ENCODE measurements at regions not wholly inside any gene's neighbourhood (a gene's known extent, or its start where the extent isn't known, plus 50 kb on each side); places are given as distances from the start of the nearest gene placed in this dataset.
"Not testable (repeated sequence)": the region's sequence is repeated elsewhere in the genome, so short reads cannot be mapped to it uniquely, and the experiment has no call there.

DNA sequence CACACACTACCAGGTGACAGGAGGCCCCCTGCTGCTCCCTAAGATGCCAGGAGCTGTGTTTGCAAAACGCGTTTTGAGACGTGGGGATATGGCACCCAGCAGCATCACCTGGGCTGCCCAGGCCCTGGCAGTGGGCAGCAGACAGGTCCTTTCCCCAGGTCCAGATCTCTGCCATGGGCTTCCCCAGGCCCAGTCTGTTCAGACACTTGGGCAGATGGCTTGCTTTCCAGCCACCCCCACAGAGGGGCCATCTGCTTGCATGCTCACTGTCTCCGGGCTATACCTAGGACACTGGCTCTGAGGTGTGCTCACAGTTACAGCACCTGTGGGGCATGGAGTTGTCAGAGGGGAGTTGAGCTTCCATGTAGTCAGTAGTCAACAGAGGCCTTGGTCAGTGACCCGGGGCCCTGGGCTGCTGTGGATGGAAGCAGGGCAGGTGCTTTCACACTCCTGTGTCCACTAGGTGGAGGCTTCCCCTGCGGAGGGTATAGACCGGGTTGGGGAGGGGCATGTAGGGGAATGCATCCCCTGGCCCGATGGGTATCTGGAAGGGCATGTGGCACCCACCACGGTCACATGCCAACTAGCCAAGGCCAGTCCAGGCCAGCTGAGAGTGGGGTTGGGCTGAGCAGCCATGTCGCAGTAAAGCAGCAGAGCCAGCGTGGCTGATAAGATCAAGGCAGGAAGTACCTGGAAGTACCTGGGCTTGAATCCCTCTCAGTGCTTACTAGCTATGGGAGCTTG, 185.4 kb upstream of the SLC24A3 start:
- no peak overlapping the region for H3K27ac ChIP-seq (ENCODE audit: low read depth, low read length)
- H3K27me3 ChIP-seq (ENCODE audit: control insufficient read depth, insufficient read depth, low read length): no peaks in the 10 kb centered on the region
- no peaks in the 10 kb centered on the region for H3K9me3 ChIP-seq (ENCODE audit: control insufficient read depth, insufficient read depth, low read length)
- no peak overlapping the region for H3K9ac ChIP-seq (ENCODE audit: low read depth, low read length)
- H3K4me3 ChIP-seq (ENCODE audit: low read depth, low read length): no peak overlapping the region
- no peaks in the 10 kb centered on the region for H3K4me1 ChIP-seq (ENCODE audit: control insufficient read depth, insufficient read depth, low read length)
- no peaks in the 10 kb centered on the region for H3K36me3 ChIP-seq (ENCODE audit: control insufficient read depth, insufficient read depth, low read length)

DNA sequence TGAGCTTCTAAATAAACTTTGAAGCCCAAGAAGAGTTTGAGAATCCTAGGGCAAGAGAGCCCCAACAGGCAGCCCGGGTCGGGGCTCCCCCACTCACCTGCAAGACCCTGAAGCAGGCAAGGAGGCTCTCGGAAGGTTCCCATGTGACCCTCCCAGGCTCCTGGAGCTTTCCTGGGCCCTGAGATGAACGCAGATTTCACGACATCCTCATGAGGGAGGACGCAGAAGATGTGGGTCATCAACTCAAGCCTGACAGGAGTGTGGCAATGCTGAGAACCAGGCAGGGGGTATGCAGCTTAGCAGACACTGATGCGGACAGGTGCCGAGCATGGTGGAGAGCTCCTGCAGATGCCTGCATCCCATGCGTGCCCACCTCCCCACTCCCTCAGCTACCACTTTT, 184.5 kb upstream of the SLC24A3 start:
- H3K27me3 ChIP-seq (ENCODE audit: control insufficient read depth, insufficient read depth, low read length): no peaks in the 10 kb centered on the region
- H3K27ac ChIP-seq (ENCODE audit: low read depth, low read length): no peak overlapping the region
- no peaks in the 10 kb centered on the region for H3K4me1 ChIP-seq (ENCODE audit: control insufficient read depth, insufficient read depth, low read length)

DNA sequence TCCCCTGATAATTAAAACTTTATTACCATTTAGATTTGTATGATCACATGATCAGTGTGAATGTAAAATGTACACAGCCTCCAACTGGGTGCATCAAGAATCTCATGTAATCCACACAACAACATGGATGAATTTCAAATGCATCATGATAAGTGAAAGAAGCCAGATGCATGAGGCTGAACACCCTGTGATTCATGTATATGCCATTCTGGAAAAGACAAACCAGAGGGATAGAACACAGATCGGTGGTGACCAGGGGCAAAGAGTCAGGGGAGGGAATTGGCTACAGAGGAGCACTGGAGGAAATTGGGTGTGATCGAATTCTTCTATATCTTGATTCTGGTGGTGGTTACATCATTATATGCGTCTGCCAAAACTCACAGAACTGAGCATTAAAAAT, 170.7 kb upstream of the SLC24A3 start:
- Histone ChIP-seq H3K36me3 (ENCODE audit: control insufficient read depth, insufficient read depth, low read length) (no peaks in the 10 kb centered on the region), H3K9me3 (ENCODE audit: control insufficient read depth, insufficient read depth, low read length) (no peaks in the 10 kb centered on the region), H3K4me3 (ENCODE audit: low read depth, low read length) (no peak overlapping the region), H3K27ac (ENCODE audit: low read depth, low read length) (no peak overlapping the region), H3K4me1 (ENCODE audit: control insufficient read depth, insufficient read depth, low read length) (no peaks in the 10 kb centered on the region), H3K27me3 (ENCODE audit: control insufficient read depth, insufficient read depth, low read length) (no peaks in the 10 kb centered on the region), H3K9ac (ENCODE audit: low read depth, low read length) (no peak overlapping the region)

More for the DNA sequence above, 184.5 kb upstream of the SLC24A3 start:
- Histone ChIP-seq H3K4me3 (ENCODE audit: low read depth, low read length) (no peak overlapping the region), H3K36me3 (ENCODE audit: control insufficient read depth, insufficient read depth, low read length) (no peaks in the 10 kb centered on the region), H3K9me3 (ENCODE audit: control insufficient read depth, insufficient read depth, low read length) (no peaks in the 10 kb centered on the region), H3K9ac (ENCODE audit: low read depth, low read length) (no peak overlapping the region)

DNA sequence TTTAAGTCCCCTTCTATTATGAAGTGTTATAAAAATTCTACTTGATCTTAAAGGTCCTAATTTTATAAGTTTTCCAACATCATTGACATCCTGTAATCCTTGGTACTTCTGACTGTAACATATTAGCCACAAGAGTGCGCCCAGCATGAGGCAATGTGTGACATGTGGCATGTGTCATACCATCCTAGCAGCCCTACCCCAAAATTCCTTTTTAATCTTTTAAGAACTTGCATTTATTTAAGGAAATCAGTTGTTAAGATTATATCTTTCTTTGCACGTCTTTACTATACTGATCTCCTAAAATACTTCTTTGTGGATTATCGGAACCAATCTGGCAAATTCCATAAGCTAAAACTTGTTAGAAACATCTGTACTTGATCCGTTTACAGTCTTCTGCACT, 167.1 kb upstream of the SLC24A3 start:
- Histone ChIP-seq H3K27me3 (ENCODE audit: control insufficient read depth, insufficient read depth, low read length) (no peaks in the 10 kb centered on the region), H3K4me3 (ENCODE audit: low read depth, low read length) (no peak overlapping the region), H3K36me3 (ENCODE audit: control insufficient read depth, insufficient read depth, low read length) (no peaks in the 10 kb centered on the region), H3K27ac (ENCODE audit: low read depth, low read length) (no peak overlapping the region), H3K9ac (ENCODE audit: low read depth, low read length) (no peak overlapping the region), H3K4me1 (ENCODE audit: control insufficient read depth, insufficient read depth, low read length) (no peaks in the 10 kb centered on the region), H3K9me3 (ENCODE audit: control insufficient read depth, insufficient read depth, low read length) (no peaks in the 10 kb centered on the region)

DNA sequence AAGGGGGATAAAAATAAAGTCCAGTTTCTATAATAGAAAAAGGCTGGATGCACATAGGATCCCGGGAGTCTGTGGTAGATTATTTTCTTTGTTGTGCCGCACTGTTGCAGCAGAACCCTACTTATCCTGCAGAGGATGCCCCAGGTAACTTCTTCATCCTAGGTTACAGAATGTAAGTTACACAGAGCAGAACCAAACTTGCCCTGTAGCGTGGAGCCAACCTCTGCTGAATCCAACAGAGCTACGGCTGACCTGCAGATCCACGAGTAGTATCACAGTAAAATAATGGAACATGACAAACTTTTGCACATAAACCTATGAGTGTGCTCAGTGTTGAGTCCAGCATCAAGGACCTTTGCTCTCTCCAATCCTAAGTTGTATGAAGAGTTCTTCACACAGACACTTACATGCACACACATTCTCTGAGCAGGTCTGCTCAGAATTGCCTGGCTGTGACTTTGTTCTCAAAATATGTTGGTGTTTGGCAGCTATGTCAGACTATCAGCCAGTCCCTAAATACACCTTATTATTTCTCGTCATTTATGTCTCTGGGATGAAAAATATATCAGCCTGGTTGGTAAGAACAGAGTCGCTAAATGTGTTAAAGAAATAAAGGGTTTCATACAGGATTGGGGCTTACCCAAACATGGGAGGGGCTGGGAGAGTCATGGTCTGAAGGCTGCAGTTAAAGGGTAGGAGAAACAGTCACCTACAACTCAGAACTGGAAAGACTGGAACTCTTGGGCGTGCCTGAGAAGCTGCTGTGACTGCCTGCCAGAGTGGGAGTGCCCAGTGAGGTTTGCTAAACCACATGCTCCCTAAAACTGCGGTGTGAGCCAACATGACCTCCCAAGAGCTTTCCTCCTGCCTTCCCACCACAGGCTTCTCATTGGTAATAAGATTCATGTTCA, 165.1 kb upstream of the SLC24A3 start:
- no peak overlapping the region for H3K27ac ChIP-seq (ENCODE audit: low read depth, low read length)

DNA sequence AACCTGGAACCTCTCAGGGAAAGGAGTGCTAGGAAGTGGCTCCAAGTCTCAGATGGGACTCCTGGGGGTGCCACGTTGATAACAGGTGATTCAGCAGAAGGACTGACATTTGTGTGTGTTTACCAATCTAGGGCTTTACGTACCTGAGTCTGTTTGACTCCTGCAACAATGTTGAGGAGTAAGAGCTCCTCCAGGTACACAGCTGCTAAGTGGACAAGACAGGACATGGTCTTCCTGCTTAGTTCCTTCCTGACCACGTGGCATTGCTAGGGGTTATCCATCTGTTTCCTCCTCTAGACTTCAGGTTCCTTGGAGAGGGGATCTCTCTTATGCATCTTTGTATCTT, 164.5 kb upstream of the SLC24A3 start:
- H3K36me3 ChIP-seq (ENCODE audit: control insufficient read depth, insufficient read depth, low read length): no peaks in the 10 kb centered on the region
- no peak overlapping the region for H3K27ac ChIP-seq (ENCODE audit: low read depth, low read length)
- H3K4me3 ChIP-seq (ENCODE audit: low read depth, low read length): no peak overlapping the region
- no peaks in the 10 kb centered on the region for H3K4me1 ChIP-seq (ENCODE audit: control insufficient read depth, insufficient read depth, low read length)
- H3K9me3 ChIP-seq (ENCODE audit: control insufficient read depth, insufficient read depth, low read length): no peaks in the 10 kb centered on the region
- no peaks in the 10 kb centered on the region for H3K27me3 ChIP-seq (ENCODE audit: control insufficient read depth, insufficient read depth, low read length)
- H3K9ac ChIP-seq (ENCODE audit: low read depth, low read length): no peak overlapping the region

More for the DNA sequence above, 165.1 kb upstream of the SLC24A3 start:
- no peak overlapping the region for H3K4me3 ChIP-seq (ENCODE audit: low read depth, low read length)
- no peaks in the 10 kb centered on the region for H3K36me3 ChIP-seq (ENCODE audit: control insufficient read depth, insufficient read depth, low read length)
- H3K4me1 ChIP-seq (ENCODE audit: control insufficient read depth, insufficient read depth, low read length): no peaks in the 10 kb centered on the region
- no peaks in the 10 kb centered on the region for H3K9me3 ChIP-seq (ENCODE audit: control insufficient read depth, insufficient read depth, low read length)
- H3K9ac ChIP-seq (ENCODE audit: low read depth, low read length): no peak overlapping the region
- H3K27me3 ChIP-seq (ENCODE audit: control insufficient read depth, insufficient read depth, low read length): no peaks in the 10 kb centered on the region

DNA sequence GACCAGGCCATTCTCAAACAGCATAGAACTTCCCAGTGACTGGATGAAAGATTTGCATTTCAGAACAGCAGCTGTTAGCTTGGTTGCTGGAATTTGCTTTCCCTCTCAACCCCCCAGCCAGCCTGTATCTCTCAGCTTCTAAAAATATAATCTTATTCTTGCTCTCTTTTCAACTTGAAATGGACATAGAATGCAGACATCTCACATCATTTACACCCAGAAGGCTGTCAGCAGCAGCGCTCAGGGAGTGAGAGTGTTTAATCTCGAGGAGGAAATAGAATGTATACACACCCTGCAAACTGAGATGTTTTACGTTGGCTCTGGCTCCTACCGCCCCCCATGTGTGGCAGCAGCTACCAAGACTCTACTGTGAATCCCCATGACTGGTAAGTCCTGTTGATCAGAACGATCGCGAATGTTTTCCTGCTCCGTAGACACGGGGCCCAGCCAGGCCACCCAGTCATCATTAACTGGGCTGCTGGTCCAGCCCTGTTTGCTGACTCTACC, 163.4 kb upstream of the SLC24A3 start:
- Histone ChIP-seq H3K27ac (ENCODE audit: low read depth, low read length) (no peak overlapping the region), H3K36me3 (ENCODE audit: control insufficient read depth, insufficient read depth, low read length) (no peaks in the 10 kb centered on the region), H3K9ac (ENCODE audit: low read depth, low read length) (no peak overlapping the region), H3K4me1 (ENCODE audit: control insufficient read depth, insufficient read depth, low read length) (no peaks in the 10 kb centered on the region), H3K4me3 (ENCODE audit: low read depth, low read length) (no peak overlapping the region), H3K27me3 (ENCODE audit: control insufficient read depth, insufficient read depth, low read length) (no peaks in the 10 kb centered on the region), H3K9me3 (ENCODE audit: control insufficient read depth, insufficient read depth, low read length) (no peaks in the 10 kb centered on the region)

DNA sequence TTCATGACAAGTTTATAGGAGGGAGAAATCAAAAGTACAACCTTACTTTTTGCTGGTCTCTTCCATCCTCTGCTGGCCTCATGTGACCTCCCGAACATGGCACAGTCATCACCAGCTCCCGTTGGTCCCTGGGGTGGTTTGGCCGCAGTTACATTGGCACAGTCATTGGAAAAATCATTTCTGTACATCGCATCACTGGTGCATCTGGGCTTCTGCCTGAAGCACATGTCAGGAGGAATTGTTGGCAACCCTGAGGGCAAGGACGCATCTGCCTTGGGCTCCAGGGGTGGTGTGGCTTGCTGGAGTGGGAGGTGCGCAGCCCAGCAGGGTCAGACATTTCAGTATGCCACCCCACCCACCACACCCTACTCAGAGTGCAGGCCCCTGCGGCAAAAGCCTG, 162.9 kb upstream of the SLC24A3 start:
- Histone ChIP-seq H3K4me1 (ENCODE audit: control insufficient read depth, insufficient read depth, low read length) (no peaks in the 10 kb centered on the region), H3K4me3 (ENCODE audit: low read depth, low read length) (no peak overlapping the region), H3K36me3 (ENCODE audit: control insufficient read depth, insufficient read depth, low read length) (no peaks in the 10 kb centered on the region), H3K9me3 (ENCODE audit: control insufficient read depth, insufficient read depth, low read length) (no peaks in the 10 kb centered on the region), H3K27ac (ENCODE audit: low read depth, low read length) (no peak overlapping the region), H3K9ac (ENCODE audit: low read depth, low read length) (no peak overlapping the region), H3K27me3 (ENCODE audit: control insufficient read depth, insufficient read depth, low read length) (no peaks in the 10 kb centered on the region)

DNA sequence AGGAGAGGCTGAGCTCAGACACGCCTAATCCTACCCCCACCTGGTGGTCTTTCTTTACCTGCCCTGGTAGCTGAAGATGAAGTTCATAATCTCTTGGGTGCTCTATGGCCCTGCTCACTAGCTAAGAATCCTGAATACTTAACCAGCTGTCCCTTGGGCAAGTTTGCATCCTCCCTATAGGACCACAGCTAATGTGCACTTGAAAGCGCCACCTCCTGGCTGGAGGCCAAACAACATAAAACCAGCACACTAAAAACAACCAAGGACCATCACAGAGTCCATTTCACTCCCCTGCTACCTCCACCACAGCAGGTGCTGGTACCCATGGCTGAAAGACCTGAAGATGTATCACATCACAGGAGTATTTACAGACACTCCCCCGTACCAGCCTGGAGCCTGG, 155.5 kb upstream of the SLC24A3 start:
- Histone ChIP-seq H3K9ac (ENCODE audit: low read depth, low read length) (no peak overlapping the region), H3K9me3 (ENCODE audit: control insufficient read depth, insufficient read depth, low read length) (peaks cover 6% of the 10 kb centered on the region; the same call in 1 of the 2 replicates), H3K36me3 (ENCODE audit: control insufficient read depth, insufficient read depth, low read length) (no peaks in the 10 kb centered on the region), H3K27me3 (ENCODE audit: control insufficient read depth, insufficient read depth, low read length) (no peaks in the 10 kb centered on the region), H3K27ac (ENCODE audit: low read depth, low read length) (no peak overlapping the region), H3K4me1 (ENCODE audit: control insufficient read depth, insufficient read depth, low read length) (no peaks in the 10 kb centered on the region), H3K4me3 (ENCODE audit: low read depth, low read length) (no peak overlapping the region)

DNA sequence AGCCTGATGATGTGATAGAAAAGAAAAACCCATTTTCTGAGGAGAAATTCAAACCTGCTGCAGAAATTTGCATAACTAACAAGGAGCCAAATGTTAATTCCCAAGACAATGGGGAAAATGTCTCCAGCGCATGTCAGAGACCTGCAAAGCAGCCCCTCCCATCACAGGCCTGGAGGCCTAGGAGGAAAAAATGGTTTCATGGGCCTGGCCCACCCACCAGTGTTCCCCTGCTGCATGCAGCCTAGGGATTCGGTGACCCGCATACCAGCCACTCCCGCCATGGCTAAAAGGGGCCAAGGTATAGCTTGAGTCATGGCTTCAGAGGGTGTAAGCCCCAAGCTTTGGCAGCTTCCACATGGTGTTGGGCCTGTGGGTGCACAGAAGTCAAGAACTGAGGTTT, 147.7 kb upstream of the SLC24A3 start:
- not testable (repeated sequence) for H3K9ac ChIP-seq (ENCODE audit: low read depth, low read length); H3K36me3 ChIP-seq (ENCODE audit: control insufficient read depth, insufficient read depth, low read length); H3K27ac ChIP-seq (ENCODE audit: low read depth, low read length); H3K4me3 ChIP-seq (ENCODE audit: low read depth, low read length); H3K4me1 ChIP-seq (ENCODE audit: control insufficient read depth, insufficient read depth, low read length); H3K27me3 ChIP-seq (ENCODE audit: control insufficient read depth, insufficient read depth, low read length)
- H3K9me3 ChIP-seq (ENCODE audit: control insufficient read depth, insufficient read depth, low read length): peaks cover 65% of the 10 kb centered on the region

DNA sequence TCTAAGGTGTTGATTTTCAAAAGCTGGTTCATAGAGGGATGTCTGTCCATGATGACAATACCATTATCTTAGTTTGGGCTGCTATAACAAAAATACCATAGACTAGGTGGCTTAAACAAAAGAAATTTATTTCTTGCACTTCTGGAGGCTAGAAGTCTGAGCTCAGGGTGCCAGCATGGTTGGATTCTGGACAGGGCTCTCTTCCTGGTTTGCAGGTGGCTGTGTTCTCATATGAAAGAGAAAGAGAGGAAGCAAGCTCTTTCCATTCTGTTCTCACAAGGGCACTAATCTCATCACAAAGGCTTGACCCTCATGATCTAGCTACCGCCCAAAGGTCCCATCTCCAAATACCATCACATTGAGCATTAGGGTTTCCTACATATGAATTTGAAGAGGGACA, 144.5 kb upstream of the SLC24A3 start:
- Histone ChIP-seq H3K9me3 (ENCODE audit: control insufficient read depth, insufficient read depth, low read length) (peaks cover 48% of the 10 kb centered on the region), H3K9ac (ENCODE audit: low read depth, low read length) (no peak overlapping the region), H3K4me1 (ENCODE audit: control insufficient read depth, insufficient read depth, low read length) (no peaks in the 10 kb centered on the region), H3K27me3 (ENCODE audit: control insufficient read depth, insufficient read depth, low read length) (no peaks in the 10 kb centered on the region), H3K36me3 (ENCODE audit: control insufficient read depth, insufficient read depth, low read length) (no peaks in the 10 kb centered on the region), H3K27ac (ENCODE audit: low read depth, low read length) (no peak overlapping the region), H3K4me3 (ENCODE audit: low read depth, low read length) (no peak overlapping the region)

Measured in HUES48 (cell line).